SK-N-SH (cell line): ENCODE measurements at regions not wholly inside any gene's neighbourhood (a gene's known extent, or its start where the extent isn't known, plus 50 kb on each side); places are given as distances from the start of the nearest gene placed in this dataset.
"Not testable (repeated sequence)": the region's sequence is repeated elsewhere in the genome, so short reads cannot be mapped to it uniquely, and the experiment has no call there.

Experiments used
- CTCF ChIP-seq: fragments of 200-600 bp; sonication (generic); IDR thresholded peaks from 2 replicates; pipeline ENCODE4 v1.6.1; 2017; ENCODE audit warnings: antibody characterized with exemption, mild to moderate bottlenecking, moderate library complexity
- EP300 ChIP-seq, 2 experiments: IDR thresholded peaks; 2 replicates each; pipeline versions ENCODE4 v1.4.0 to v1.6.1; 2012; ENCODE audit warnings: borderline replicate concordance in 1 of 2, low read depth in 1 of 2, low read length in 1 of 2
- EZH2phosphoT487 ChIP-seq: fragments of 200-600 bp; sonication (generic); IDR thresholded peaks from 2 replicates; pipeline ENCODE4 v1.6.1; 2017; ENCODE audit warnings: low read depth, mixed run types, mild to moderate bottlenecking, antibody characterized with exemption, moderate library complexity, borderline replicate concordance
- FOXJ3 ChIP-seq: sonication (generic); formaldehyde crosslinking; IDR thresholded peaks from 2 replicates; pipeline ENCODE4 v1.5.1; 2020; ENCODE audit warnings: mild to moderate bottlenecking, missing genetic modification reagents
- GABPA ChIP-seq: IDR thresholded peaks from 2 replicates; pipeline ENCODE4 v1.4.0; 2012; ENCODE audit warnings: low read depth, mild to moderate bottlenecking
- JUND ChIP-seq: IDR thresholded peaks from 2 replicates; pipeline ENCODE4 v1.4.0; 2012
- MAX ChIP-seq: IDR thresholded peaks from 2 replicates; pipeline ENCODE4 v1.4.0; 2012; ENCODE audit warnings: low read depth
- REST ChIP-seq: IDR thresholded peaks from 2 replicates; pipeline ENCODE4 v1.6.1; 2012; ENCODE audit warnings: mild to moderate bottlenecking, low read depth, low read length, moderate library complexity
- RXRA ChIP-seq: IDR thresholded peaks from 2 replicates; pipeline ENCODE4 v1.4.0; 2012; ENCODE audit warnings: low read depth, mild to moderate bottlenecking, borderline replicate concordance
- TCF12 ChIP-seq: IDR thresholded peaks from 2 replicates; pipeline ENCODE4 v1.4.0; 2012

- TF ChIP-seq EZH2phosphoT487; CTCF; JUND; EP300 (IDR thresholded peaks at IDR 0.05; ENCODE audit: borderline replicate concordance in 1 of 2, low read depth in 1 of 2, low read length in 1 of 2); TCF12; GABPA; REST; FOXJ3 (CRISPR knock-in tag); MAX; RXRA: not testable (repeated sequence)
Observed at GRCh38 chr5:178047943-178048342, 51.9 kb upstream of the PROP1 start.
